GM21360 (cell line): ENCODE measurements at regions not wholly inside any gene's neighbourhood (a gene's known extent, or its start where the extent isn't known, plus 50 kb on each side); places are given as distances from the start of the nearest gene placed in this dataset.
"Not testable (repeated sequence)": the region's sequence is repeated elsewhere in the genome, so short reads cannot be mapped to it uniquely, and the experiment has no call there.

Experiments used
- ATAC-seq: cut with Tn5 transposase; IDR thresholded peaks from one replicate; pipeline ENCODE4 v1.9.1; 2021; ENCODE audit warnings: mild to moderate bottlenecking, moderate library complexity; ENCODE audit not compliant: unreplicated experiment

DNA sequence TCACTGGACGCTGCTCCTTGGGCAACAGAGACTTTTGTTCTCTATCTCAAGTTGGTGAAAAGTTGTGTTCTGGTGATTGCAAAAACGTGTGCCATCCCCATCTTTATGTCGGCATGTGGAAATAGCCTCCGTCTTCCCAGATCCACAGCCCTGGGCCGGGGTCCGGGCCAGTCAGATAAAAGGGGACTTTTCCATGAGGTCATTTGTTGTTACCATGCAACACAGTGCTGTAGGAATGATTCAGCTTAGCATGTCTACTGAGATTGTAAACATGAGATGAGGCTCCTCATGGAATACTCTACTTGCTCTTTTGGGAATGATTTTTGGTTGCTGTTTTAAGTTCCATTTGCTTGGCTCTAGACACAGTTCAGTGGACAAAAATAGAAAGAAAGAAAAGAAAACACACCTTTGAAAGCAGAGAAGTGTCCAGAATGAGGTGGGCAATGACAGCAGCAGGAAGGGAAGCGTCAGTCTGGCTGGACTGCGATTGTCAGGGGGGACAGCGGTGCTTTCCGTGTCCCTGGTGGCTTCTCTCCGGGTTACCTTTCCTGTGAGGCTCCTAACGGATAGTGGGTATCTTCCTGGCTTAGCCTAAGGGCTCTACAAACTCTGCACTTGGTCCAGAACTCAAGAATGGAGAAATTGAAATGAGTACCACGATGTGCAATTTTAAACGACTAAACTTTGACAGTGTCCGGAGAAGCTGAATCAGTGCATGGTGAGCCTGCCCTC, 91.6 kb downstream of the TEX29 start:
- ATAC-seq = no peak

- ATAC-seq = no peak
Measured at GRCh38 chr13:111413407-111414187, 93.2 kb downstream of the TEX29 start.

DNA sequence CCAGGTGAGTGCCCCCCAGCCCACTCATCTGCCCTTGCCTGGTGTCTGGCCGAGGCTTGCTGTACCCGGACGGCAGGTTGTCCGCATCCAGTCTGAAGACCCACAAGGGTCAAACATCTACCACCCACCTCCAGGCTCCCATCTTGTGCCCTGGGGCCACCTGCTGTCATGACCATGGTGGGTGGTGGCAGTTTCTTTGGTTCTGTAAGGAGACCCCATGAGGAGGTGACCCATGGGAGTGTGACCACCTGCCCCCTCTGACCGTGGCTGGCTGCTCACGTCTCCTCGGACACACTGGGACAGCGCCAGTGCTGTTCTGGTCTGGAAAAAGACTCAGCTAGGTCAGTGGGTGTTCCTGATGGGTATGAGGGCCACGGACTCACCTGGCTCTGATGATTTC, 93.9 kb downstream of the TEX29 start:
- no peak for ATAC-seq

DNA sequence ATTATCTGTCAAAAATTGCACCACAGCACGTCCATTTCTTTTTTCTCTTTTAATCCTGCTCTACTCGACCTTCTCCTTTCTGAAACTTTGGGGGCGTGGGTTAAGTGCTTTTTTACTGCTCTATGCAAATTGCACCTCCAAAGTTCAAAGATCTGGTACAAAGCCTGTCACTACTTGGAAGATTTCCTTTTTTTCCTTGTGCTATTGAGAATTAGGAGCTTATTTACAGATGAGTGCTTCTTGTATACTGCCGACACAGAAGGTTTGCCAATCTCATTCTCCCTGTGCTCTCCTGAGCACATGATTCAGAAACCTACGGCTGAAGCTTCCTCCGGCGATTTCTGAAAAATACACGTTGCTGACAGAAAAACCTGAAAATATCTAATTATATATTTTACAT, 94.8 kb downstream of the TEX29 start:
- ATAC-seq = no peak

DNA sequence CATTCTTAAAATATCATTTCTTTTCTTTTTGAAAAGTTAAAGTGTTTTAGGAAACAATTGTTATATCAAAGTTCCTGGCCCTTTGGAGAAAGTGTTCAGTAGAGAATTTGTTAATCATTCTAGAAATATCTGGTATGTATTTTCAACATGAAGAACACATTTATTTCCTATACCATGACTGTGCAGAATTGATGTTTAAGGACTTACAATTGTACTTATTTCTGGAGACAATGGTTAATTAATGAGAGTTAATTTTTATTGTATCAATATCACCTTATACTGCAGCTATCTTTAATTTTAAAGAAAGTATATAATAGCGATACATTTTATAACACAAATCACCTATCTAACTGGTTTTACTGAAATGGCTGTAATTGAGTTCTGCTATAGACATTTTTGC, 95.3 kb downstream of the TEX29 start:
- no peak for ATAC-seq

- no peak for ATAC-seq
Measured at GRCh38 chr13:111418101-111418500, 97.7 kb downstream of the TEX29 start.

DNA sequence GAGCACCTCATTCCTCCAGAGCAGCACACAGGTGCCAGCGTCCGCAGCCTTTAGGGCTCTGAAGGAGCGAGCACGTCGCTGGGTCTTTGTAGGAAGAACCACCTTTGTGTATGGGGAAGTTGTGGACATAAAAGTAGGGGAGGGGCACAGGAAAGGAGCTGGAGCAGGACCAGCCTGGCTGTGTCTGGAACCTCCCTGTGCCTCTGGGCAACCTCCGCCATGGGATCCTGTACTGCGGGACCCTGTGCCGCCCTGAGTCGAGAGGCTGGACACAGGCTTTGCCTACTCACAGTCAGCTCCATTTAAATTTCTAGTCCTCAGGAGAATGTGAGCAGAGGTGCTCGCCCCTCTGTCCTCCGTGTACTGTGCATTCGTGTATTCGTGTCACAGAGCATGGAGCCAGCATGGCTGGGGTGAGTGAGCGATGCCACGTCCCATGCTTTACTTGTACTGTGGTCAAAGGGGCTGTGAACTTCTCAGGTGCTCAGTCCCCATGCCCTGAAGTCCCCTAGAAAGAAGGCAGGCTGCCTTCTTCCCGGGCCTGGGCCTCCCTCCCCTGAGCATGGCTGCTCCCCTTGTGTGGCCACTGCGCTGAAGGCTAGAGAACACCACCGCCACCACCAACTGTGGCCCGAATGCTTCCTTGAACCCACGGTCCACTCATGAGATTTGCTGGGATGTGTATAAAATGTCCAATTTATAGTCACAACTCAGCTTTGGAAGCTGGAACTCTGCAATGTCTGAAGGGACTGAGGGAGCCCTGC, 99.9 kb downstream of the TEX29 start:
- ATAC-seq = no peak

DNA sequence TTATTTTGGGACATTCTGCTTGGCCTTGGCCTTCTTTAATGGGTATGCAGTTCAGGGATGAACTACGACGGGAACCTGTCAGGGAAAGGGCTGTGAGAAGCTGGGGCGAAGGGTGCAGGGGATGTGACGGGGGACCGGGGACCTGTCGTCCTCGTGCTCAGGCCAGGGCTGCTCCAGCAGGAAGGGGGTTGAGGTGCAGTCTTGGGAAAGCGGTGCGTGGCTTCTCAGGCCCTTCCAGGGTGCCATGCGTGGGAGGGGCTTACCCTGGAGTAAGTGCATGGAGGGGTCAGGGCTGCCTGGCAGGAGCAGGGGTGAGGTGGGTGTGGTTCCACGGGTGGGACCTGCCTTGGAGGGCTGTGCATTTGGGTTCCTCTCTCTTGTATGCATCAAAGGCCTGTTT, 100.8 kb downstream of the TEX29 start:
- ATAC-seq = no peak

GRCh38 chr13:111422348-111422747, 101.9 kb downstream of the TEX29 start:
- no peak for ATAC-seq

DNA sequence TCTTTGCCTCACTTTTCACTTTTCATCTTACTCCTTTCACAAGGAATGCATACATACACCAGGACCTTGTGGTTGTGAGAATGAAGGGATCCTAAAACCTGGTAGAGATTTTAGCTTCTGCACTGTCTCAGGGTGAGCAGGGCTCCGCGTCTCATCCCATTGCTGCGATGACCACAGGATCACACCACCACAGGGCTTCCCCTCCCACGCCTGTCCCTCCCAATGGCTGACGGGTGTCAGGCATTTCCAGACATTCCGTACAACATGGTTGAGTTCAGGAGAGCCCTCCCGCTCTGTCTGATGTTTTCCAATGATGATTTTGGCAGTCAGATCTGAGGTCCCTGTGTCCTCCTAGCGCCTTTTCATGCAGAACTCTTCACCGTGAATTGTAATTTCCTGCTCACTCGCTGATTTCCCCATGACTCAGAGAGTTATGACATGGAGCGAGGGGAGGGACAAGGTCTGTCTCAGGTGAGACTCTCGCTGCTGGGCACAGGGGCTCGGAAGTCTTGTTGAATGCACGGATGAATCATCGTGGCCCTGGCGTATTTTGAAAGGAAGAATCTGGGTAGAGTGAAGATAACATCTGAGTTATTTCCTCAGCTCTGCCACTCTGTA, 102.8 kb downstream of the TEX29 start:
- no peak for ATAC-seq

- no peak for ATAC-seq
Measured at GRCh38 chr13:111424134-111424533, 103.7 kb downstream of the TEX29 start.

GRCh38 chr13:111425326-111425725, 104.9 kb downstream of the TEX29 start:
- no peak for ATAC-seq

GRCh38 chr13:111429064-111429558, 108.7 kb downstream of the TEX29 start:
- peak; percentile 72 for ATAC-seq

- ATAC-seq = no peak
Measured at GRCh38 chr13:111431206-111431605, 110.8 kb downstream of the TEX29 start.

GRCh38 chr13:111434578-111435159, 114.2 kb downstream of the TEX29 start:
- ATAC-seq = no peak

- no peak for ATAC-seq
Measured at GRCh38 chr13:111436446-111436845, 116.0 kb downstream of the TEX29 start.

DNA sequence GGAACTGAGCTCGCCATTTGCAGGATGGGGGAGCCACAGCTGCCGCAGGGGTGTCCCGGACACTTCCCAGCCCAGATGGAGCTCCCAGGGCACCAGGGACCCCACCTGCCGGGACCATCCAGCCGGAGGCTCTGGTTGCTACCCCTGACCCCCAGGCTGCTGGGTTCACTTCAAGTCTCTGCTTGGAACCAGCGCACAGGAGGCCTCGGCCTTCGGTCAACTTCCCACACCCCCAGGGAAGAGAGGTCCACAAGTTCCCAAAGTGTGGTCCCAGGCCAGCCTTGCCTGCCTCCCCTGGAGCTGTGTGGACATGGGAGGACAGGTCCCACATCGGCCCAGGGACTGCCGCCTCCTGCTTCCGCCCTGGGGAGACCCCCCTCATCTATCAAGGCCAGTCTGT, 117.0 kb downstream of the TEX29 start:
- ATAC-seq = no peak

GRCh38 chr13:111437856-111438547, 117.6 kb downstream of the TEX29 start:
- no peak for ATAC-seq

DNA sequence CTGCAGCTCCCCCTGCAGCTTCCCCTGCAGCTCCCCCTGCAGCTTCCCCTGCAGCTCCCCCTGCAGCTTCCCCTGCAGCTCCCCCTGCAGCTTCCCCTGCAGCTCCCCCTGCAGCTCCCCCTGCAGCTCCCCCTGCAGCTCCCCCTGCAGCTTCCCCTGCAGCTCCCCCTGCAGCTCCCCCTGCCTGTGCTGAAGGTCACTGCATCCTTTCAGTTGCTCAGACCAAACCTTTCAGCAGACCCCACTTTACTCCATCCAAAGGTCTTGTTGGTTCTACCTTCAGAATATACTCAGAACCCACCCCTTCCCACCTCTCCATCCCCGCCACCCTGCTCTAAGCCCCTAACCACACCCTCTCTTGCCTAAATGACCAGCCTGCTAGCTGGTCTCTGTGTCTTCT, 120.0 kb downstream of the TEX29 start:
- not testable (repeated sequence) for ATAC-seq

- ATAC-seq = no peak
Measured at GRCh38 chr13:111443981-111444380, 123.5 kb downstream of the TEX29 start.
